ENCODE measurements at regions not wholly inside any gene's neighbourhood (a gene's known extent, or its start where the extent isn't known, plus 50 kb on each side); places are given as distances from the start of the nearest gene placed in this dataset.

DNA sequence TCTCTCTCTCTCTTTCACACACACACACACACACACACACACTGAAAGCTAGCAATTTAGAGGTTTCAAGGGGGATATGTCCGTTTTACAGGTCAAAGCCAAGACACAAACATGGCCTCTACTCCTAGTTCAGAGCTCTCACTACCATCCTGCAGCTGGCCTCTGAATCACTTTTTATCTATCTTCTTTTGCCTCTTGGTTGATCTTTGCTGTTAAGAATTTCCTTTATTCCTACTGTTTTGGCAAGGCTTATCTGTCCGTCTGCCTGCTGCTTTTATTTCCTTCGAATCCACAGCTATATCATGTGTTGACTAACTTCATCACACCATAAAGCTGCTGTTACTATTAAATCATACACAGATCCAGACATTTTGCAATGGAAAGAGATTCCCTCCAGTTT is 543.0 kb downstream of the PLCL1 start:
- H2AFZ ChIP-seq (ENCODE audit: low read depth, low read length) = no peak overlapping the region
- H3K9me3 ChIP-seq (ENCODE audit: insufficient read depth, low read length) = no peaks in the 10 kb centered on the region
- H3K4me2 ChIP-seq (ENCODE audit: low read length) = no peak overlapping the region
- H3K4me3 ChIP-seq (ENCODE audit: low read length) = no peak overlapping the region
- no peaks in the 10 kb centered on the region for H3K79me2 ChIP-seq (ENCODE audit: low read length)
- H3K4me1 ChIP-seq (ENCODE audit: low read length) = no peaks in the 10 kb centered on the region
- H4K20me1 ChIP-seq (ENCODE audit: insufficient read depth, low read length) = no peaks in the 10 kb centered on the region
- no peak for TF ChIP-seq EZH2phosphoT487 (IDR thresholded peaks at IDR 0.05; ENCODE audit: low read depth)
- TF ChIP-seq, protein P1, sequence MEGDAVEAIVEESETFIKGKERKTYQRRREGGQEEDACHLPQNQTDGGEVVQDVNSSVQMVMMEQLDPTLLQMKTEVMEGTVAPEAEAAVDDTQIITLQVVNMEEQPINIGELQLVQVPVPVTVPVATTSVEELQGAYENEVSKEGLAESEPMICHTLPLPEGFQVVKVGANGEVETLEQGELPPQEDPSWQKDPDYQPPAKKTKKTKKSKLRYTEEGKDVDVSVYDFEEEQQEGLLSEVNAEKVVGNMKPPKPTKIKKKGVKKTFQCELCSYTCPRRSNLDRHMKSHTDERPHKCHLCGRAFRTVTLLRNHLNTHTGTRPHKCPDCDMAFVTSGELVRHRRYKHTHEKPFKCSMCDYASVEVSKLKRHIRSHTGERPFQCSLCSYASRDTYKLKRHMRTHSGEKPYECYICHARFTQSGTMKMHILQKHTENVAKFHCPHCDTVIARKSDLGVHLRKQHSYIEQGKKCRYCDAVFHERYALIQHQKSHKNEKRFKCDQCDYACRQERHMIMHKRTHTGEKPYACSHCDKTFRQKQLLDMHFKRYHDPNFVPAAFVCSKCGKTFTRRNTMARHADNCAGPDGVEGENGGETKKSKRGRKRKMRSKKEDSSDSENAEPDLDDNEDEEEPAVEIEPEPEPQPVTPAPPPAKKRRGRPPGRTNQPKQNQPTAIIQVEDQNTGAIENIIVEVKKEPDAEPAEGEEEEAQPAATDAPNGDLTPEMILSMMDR (IDR thresholded peaks at IDR 0.05; ENCODE audit: low read depth, low read length) = no peak
- no peaks in the 10 kb centered on the region for H3K36me3 ChIP-seq (replicated peaks; ENCODE audit: low read depth, low read length)
- H3K27me3 ChIP-seq (ENCODE audit: low read depth, low read length) = peaks cover 19% of the 10 kb centered on the region
- H3K27ac ChIP-seq (ENCODE audit: low read length) = no peak overlapping the region
- H3K9ac ChIP-seq (ENCODE audit: low read length) = no peak overlapping the region

DNA sequence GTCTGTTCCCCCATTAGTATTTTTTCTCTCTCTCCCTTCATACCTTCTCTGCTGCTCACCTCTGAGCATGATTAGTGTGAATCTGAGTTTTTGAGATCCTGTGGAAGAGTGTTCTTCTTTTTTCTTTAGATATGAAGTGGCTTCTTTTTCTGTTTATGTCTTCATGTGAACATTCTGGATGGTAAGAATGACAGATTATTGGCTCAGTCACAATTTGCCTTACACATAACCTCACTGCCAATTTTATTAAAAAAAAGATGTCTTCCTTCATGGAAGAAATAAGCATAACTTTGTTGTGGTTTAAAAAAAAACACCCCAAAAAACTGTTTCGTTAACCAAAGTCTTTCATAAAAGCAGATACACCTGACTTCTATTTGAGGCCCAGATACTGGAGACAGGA is 539.1 kb downstream of the PLCL1 start:
- Histone ChIP-seq H4K20me1 (ENCODE audit: insufficient read depth, low read length) (no peaks in the 10 kb centered on the region), H3K79me2 (ENCODE audit: low read length) (no peaks in the 10 kb centered on the region), H3K27ac (ENCODE audit: low read length) (no peak overlapping the region), H3K27me3 (ENCODE audit: low read depth, low read length) (peaks cover 18% of the 10 kb centered on the region; the same call in 1 of the 2 replicates), H2AFZ (ENCODE audit: low read depth, low read length) (no peak overlapping the region), H3K9ac (ENCODE audit: low read length) (no peak overlapping the region), H3K36me3 (replicated peaks; ENCODE audit: low read depth, low read length) (no peaks in the 10 kb centered on the region), H3K9me3 (ENCODE audit: insufficient read depth, low read length) (no peaks in the 10 kb centered on the region), H3K4me2 (ENCODE audit: low read length) (no peak overlapping the region), H3K4me3 (ENCODE audit: low read length) (no peak overlapping the region), H3K4me1 (ENCODE audit: low read length) (no peaks in the 10 kb centered on the region)
- TF ChIP-seq EZH2phosphoT487 (IDR thresholded peaks at IDR 0.05; ENCODE audit: low read depth) = no peak
- TF ChIP-seq, protein P1 (IDR thresholded peaks at IDR 0.05; ENCODE audit: low read depth, low read length) = no peak

GRCh38 chr2:198340846-198341245 is 536.5 kb downstream of the PLCL1 start:
- H3K4me1 ChIP-seq (ENCODE audit: low read length) = no peaks in the 10 kb centered on the region
- H3K9me3 ChIP-seq (ENCODE audit: insufficient read depth, low read length) = no peaks in the 10 kb centered on the region
- no peak overlapping the region for H3K9ac ChIP-seq (ENCODE audit: low read length)
- no peak overlapping the region for H3K4me2 ChIP-seq (ENCODE audit: low read length)
- no peak overlapping the region for H2AFZ ChIP-seq (ENCODE audit: low read depth, low read length)
- H3K79me2 ChIP-seq (ENCODE audit: low read length) = no peaks in the 10 kb centered on the region
- no peak overlapping the region for H3K27ac ChIP-seq (ENCODE audit: low read length)
- peaks cover 29% of the 10 kb centered on the region for H3K27me3 ChIP-seq (ENCODE audit: low read depth, low read length)
- TF ChIP-seq, protein P1 (IDR thresholded peaks at IDR 0.05; ENCODE audit: low read depth, low read length) = no peak
- no peak for TF ChIP-seq EZH2phosphoT487 (IDR thresholded peaks at IDR 0.05; ENCODE audit: low read depth)
- H3K4me3 ChIP-seq (ENCODE audit: low read length) = no peak overlapping the region
- H4K20me1 ChIP-seq (ENCODE audit: insufficient read depth, low read length) = no peaks in the 10 kb centered on the region
- H3K36me3 ChIP-seq (replicated peaks; ENCODE audit: low read depth, low read length) = no peaks in the 10 kb centered on the region

DNA sequence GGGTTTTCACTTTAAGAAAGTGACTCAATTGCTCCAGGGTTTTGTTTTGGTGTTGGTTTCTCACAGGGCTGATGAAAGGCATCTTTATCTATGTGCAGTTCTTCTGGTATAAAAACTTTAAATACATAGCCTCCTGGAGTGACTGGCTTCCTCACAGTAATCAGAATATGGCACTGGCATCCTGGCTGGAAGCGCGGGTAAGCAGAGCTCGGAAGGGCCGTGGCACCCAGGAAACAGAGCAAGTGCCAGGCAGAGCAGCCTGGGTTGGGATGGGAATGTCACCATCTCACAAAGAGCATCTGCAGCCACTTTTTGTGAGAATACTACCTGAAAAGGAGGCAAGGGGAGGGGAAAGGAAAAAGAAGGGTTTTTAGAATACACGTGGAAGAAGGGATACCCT is 534.7 kb downstream of the PLCL1 start:
- Histone ChIP-seq H2AFZ (ENCODE audit: low read depth, low read length) (no peak overlapping the region), H3K9ac (ENCODE audit: low read length) (no peak overlapping the region), H3K36me3 (replicated peaks; ENCODE audit: low read depth, low read length) (no peaks in the 10 kb centered on the region), H3K27me3 (ENCODE audit: low read depth, low read length) (peaks cover 26% of the 10 kb centered on the region), H3K4me2 (ENCODE audit: low read length) (no peak overlapping the region), H4K20me1 (ENCODE audit: insufficient read depth, low read length) (no peaks in the 10 kb centered on the region), H3K79me2 (ENCODE audit: low read length) (no peaks in the 10 kb centered on the region), H3K27ac (ENCODE audit: low read length) (no peak overlapping the region), H3K9me3 (ENCODE audit: insufficient read depth, low read length) (no peaks in the 10 kb centered on the region), H3K4me3 (ENCODE audit: low read length) (no peak overlapping the region), H3K4me1 (ENCODE audit: low read length) (no peaks in the 10 kb centered on the region)
- TF ChIP-seq EZH2phosphoT487 (IDR thresholded peaks at IDR 0.05; ENCODE audit: low read depth) = no peak
- TF ChIP-seq, protein P1 (IDR thresholded peaks at IDR 0.05; ENCODE audit: low read depth, low read length) = no peak

All from OCI-LY3 (cell line).